ENCODE measurements at regions not wholly inside any gene's neighbourhood (a gene's known extent, or its start where the extent isn't known, plus 50 kb on each side); places are given as distances from the start of the nearest gene placed in this dataset.

DNA sequence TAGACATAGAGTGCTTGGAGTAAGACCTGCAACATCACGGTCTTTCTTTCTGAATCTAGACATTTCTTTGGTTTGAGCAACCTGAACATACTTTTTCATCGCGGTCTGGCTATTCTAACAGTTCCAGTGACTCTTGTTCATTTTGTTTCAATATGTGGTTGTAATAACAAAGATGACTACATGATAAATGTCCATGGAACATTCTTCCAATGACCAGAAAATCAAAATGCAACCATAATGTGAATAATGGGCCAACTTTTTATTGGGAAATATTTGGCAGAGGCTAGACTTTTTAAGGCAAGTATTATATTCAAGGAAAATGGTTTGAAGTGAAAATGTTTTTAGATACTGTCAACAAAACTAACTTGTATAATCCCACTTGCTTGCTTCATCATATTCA is 282.5 kb downstream of the INHBA start:
- TF ChIP-seq, protein P1, sequence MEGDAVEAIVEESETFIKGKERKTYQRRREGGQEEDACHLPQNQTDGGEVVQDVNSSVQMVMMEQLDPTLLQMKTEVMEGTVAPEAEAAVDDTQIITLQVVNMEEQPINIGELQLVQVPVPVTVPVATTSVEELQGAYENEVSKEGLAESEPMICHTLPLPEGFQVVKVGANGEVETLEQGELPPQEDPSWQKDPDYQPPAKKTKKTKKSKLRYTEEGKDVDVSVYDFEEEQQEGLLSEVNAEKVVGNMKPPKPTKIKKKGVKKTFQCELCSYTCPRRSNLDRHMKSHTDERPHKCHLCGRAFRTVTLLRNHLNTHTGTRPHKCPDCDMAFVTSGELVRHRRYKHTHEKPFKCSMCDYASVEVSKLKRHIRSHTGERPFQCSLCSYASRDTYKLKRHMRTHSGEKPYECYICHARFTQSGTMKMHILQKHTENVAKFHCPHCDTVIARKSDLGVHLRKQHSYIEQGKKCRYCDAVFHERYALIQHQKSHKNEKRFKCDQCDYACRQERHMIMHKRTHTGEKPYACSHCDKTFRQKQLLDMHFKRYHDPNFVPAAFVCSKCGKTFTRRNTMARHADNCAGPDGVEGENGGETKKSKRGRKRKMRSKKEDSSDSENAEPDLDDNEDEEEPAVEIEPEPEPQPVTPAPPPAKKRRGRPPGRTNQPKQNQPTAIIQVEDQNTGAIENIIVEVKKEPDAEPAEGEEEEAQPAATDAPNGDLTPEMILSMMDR (IDR thresholded peaks at IDR 0.05; ENCODE audit: insufficient read depth, low read length, poor library complexity, severe bottlenecking): no peak
- DNase-seq (ENCODE audit: low read depth): no peak

DNA sequence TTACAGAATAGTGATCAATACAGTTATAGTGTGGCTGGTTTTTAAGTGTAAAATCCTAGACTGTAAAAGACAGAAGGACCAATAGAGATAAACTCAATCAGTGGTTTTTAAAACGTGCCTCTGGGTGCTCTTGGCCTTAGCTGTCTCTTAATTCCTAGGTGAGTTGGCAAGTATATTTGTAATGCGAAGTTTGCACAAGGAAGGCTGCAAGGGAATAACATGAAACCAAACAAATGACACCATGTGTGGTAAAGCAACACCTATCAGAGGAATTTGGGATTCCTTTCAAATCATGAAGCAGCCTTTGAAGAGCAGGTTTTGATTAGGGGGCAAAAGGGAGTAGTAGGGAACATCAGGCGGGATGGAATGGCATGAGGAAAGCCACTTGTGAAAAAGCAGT is 284.6 kb downstream of the INHBA start:
- DNase-seq (ENCODE audit: low read depth): no peak

More for the DNA sequence above, 282.5 kb downstream of the INHBA start:
- H3K4me3 ChIP-seq (ENCODE audit: low read depth, low read length): no peak overlapping the region
- no peaks in the 10 kb centered on the region for H3K27me3 ChIP-seq (ENCODE audit: control insufficient read depth, insufficient read depth, low read length)
- no peaks in the 10 kb centered on the region for H3K36me3 ChIP-seq (ENCODE audit: control insufficient read depth, insufficient read depth, low read length)

GRCh38 chr7:41416208-41416595 is 286.7 kb downstream of the INHBA start:
- no peaks in the 10 kb centered on the region for H3K36me3 ChIP-seq (ENCODE audit: control insufficient read depth, insufficient read depth, low read length)
- no peak for DNase-seq (ENCODE audit: low read depth)
- H3K27me3 ChIP-seq (ENCODE audit: control insufficient read depth, insufficient read depth, low read length): no peaks in the 10 kb centered on the region
- no peak overlapping the region for H3K4me3 ChIP-seq (ENCODE audit: low read depth, low read length)
- TF ChIP-seq, protein P1 (IDR thresholded peaks at IDR 0.05; ENCODE audit: insufficient read depth, low read length, poor library complexity, severe bottlenecking): no peak

More for the DNA sequence above, 284.6 kb downstream of the INHBA start:
- TF ChIP-seq, protein P1 (IDR thresholded peaks at IDR 0.05; ENCODE audit: insufficient read depth, low read length, poor library complexity, severe bottlenecking): no peak
- Histone ChIP-seq H3K4me3 (ENCODE audit: low read depth, low read length) (no peak overlapping the region), H3K27me3 (ENCODE audit: control insufficient read depth, insufficient read depth, low read length) (no peaks in the 10 kb centered on the region), H3K36me3 (ENCODE audit: control insufficient read depth, insufficient read depth, low read length) (no peaks in the 10 kb centered on the region)

DNA sequence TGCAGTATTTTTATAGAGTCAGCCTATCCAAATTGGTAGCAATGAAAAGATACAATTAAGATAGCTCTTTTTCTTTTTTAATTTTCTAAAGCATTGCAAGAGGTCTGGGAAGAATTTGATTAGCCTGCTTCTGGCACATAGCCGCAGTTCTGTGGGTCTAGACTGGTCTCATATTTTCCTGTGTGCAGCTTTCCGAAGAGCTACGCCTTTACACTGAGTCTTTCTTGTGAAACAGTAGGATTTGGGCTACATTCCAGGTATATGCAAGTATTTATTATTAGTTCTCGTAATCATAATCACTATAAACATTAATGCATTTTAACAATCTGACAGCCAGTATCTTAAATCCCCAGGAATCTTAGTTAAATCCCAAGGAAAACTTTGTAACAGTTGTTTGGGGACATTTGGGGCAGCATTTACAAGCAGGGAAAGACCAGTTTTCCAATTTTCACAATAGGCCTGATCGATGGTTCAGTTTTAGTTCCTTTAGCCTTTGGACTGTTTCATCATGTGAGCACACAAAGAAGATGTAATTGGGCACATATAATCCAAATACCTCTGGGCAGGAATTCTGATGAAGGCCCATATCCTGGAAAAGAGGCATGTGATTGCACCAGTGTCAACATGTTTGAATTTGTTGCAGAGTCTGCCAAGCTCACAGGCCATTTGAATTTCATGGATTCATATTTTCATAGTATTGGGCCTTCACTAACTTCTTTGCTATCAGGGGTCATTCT is 287.3 kb downstream of the INHBA start:
- Histone ChIP-seq H3K27me3 (ENCODE audit: control insufficient read depth, insufficient read depth, low read length) (no peaks in the 10 kb centered on the region), H3K4me3 (ENCODE audit: low read depth, low read length) (no peak overlapping the region), H3K36me3 (ENCODE audit: control insufficient read depth, insufficient read depth, low read length) (no peaks in the 10 kb centered on the region)
- TF ChIP-seq, protein P1 (IDR thresholded peaks at IDR 0.05; ENCODE audit: insufficient read depth, low read length, poor library complexity, severe bottlenecking): no peak
- DNase-seq (ENCODE audit: low read depth): no peak

DNA sequence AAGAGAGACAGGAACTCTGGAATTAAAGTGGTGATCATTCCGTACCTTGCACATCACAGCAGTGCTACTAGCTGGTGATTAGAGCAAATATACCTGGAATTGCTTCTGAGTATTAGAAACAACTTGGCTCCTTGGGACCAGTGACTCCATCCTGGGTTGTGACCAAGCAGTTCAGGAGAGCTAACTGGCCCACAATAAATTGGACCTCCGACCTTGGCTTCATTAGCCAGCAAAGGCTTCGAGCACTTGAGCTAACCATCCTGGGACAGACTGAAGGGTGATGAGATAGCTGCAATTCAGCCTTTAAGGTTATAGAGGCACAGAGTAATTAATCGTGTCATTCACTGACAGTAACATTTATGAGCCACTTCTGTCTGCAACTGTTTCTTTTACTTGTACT is 287.8 kb downstream of the INHBA start:
- DNase-seq (ENCODE audit: low read depth): no peak
- H3K27me3 ChIP-seq (ENCODE audit: control insufficient read depth, insufficient read depth, low read length): no peaks in the 10 kb centered on the region
- TF ChIP-seq, protein P1 (IDR thresholded peaks at IDR 0.05; ENCODE audit: insufficient read depth, low read length, poor library complexity, severe bottlenecking): no peak
- no peaks in the 10 kb centered on the region for H3K36me3 ChIP-seq (ENCODE audit: control insufficient read depth, insufficient read depth, low read length)
- no peak overlapping the region for H3K4me3 ChIP-seq (ENCODE audit: low read depth, low read length)

Data from kidney epithelial cell (primary cell).